HG03575 (cell line): ENCODE measurements at regions not wholly inside any gene's neighbourhood (a gene's known extent, or its start where the extent isn't known, plus 50 kb on each side); places are given as distances from the start of the nearest gene placed in this dataset.
"Not testable (repeated sequence)": the region's sequence is repeated elsewhere in the genome, so short reads cannot be mapped to it uniquely, and the experiment has no call there.

Experiments used
- ATAC-seq: cut with Tn5 transposase; IDR thresholded peaks from one replicate; pipeline ENCODE4 v1.9.1; 2021; ENCODE audit not compliant: unreplicated experiment, insufficient number of reproducible peaks, low FRiP score; ENCODE audit errors: extremely low read depth

GRCh38 chr1:103997631-103998030 lies 247.9 kb downstream of the AMY1C start:
- no peak for ATAC-seq

- ATAC-seq: no peak
Observed at GRCh38 chr1:104018922-104019674, 269.4 kb downstream of the AMY1C start.

- no peak for ATAC-seq
Observed at GRCh38 chr1:104019675-104020049, 270.0 kb downstream of the AMY1C start.

GRCh38 chr1:104028416-104029035 lies 278.8 kb downstream of the AMY1C start:
- ATAC-seq: no peak

GRCh38 chr1:104029456-104029970 lies 279.8 kb downstream of the AMY1C start:
- ATAC-seq: no peak

- ATAC-seq: no peak
Observed at GRCh38 chr1:104056786-104057185, 307.1 kb downstream of the AMY1C start.

- ATAC-seq: not testable (repeated sequence)
Observed at GRCh38 chr1:104057219-104057898, 307.7 kb downstream of the AMY1C start.

GRCh38 chr1:104061637-104062036 lies 311.9 kb downstream of the AMY1C start:
- ATAC-seq: not testable (repeated sequence)

GRCh38 chr1:104064399-104064798 lies 314.7 kb downstream of the AMY1C start:
- ATAC-seq: no peak

GRCh38 chr1:104072915-104073371 lies 323.2 kb downstream of the AMY1C start:
- no peak for ATAC-seq

- ATAC-seq: no peak
Observed at GRCh38 chr1:104073463-104073902, 323.8 kb downstream of the AMY1C start.

- ATAC-seq: no peak
Observed at GRCh38 chr1:104082221-104082620, 332.5 kb downstream of the AMY1C start.

- no peak for ATAC-seq
Observed at GRCh38 chr1:104084380-104084779, 334.7 kb downstream of the AMY1C start.

- ATAC-seq: no peak
Observed at GRCh38 chr1:104092698-104093097, 343.0 kb downstream of the AMY1C start.

- no peak for ATAC-seq
Observed at GRCh38 chr1:104098837-104099236, 349.1 kb downstream of the AMY1C start.

GRCh38 chr1:104100115-104100514 lies 350.4 kb downstream of the AMY1C start:
- ATAC-seq: no peak

GRCh38 chr1:104105465-104105864 lies 355.8 kb downstream of the AMY1C start:
- no peak for ATAC-seq

GRCh38 chr1:104120525-104120924 lies 370.8 kb downstream of the AMY1C start:
- ATAC-seq: no peak

GRCh38 chr1:104121271-104121670 lies 371.6 kb downstream of the AMY1C start:
- ATAC-seq: no peak

- no peak for ATAC-seq
Observed at GRCh38 chr1:104125266-104125665, 375.6 kb downstream of the AMY1C start.
